ENCODE measurements at regions not wholly inside any gene's neighbourhood (a gene's known extent, or its start where the extent isn't known, plus 50 kb on each side); places are given as distances from the start of the nearest gene placed in this dataset.

DNA sequence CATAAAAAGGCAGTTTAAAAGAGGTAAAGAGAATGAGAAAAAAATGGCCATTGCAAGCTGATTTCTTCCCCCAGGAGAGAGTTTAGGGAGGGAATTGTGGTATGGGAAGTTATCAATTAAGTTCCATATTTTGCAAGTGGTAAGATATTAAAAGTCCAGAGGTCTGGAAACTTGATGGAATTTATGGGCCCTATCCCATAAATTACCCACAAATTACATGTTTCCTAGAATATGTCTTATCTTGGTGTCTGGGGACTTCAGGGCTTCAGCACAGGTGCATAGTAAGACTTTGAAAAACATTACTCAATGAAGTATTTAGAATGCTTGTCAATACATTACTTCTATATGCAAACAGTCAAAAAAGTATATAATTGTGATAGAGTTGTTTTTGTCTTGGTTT is 614.9 kb upstream of the LRRC4C start:
- TF ChIP-seq POLR2A (IDR thresholded peaks at IDR 0.05; ENCODE audit: low read depth) = no peak
- no peaks in the 10 kb centered on the region for H3K27me3 ChIP-seq
- no peak overlapping the region for H3K27ac ChIP-seq (replicated peaks in 1 of 4)
- no peaks in the 10 kb centered on the region for H3K9me3 ChIP-seq
- intact Hi-C loops (cut with DNase I) = no loop called here
- no peak for DNase-seq (ENCODE audit: extremely low spot score)
- no peaks in the 10 kb centered on the region for H3K4me1 ChIP-seq
- H3K4me3 ChIP-seq = no peak overlapping the region
- H3K36me3 ChIP-seq = no peaks in the 10 kb centered on the region

DNA sequence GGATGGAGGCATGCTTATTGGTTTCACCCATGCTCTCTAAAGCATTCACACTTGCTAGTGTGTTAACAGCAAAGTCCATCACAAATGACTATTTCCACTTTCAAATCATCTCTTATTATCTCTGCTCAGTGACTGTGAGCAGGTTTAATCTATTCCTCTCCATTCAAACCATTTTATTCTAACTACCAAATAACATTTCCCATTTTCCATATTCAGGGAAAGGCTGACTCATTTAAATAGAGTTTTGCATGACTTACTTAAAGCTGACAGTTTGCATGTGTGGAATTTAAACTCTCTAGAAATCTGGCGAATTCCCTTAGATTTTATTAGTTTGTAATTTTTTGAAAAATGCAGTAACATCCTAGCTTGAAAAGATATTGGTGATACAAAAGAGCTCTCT is 615.7 kb upstream of the LRRC4C start:
- 76% methylated on average over 1 of the region's 1 CpG for WGBS
- Histone ChIP-seq H3K4me1 (no peaks in the 10 kb centered on the region), H3K27ac (replicated peaks in 1 of 4) (no peak overlapping the region), H3K36me3 (no peaks in the 10 kb centered on the region), H3K4me3 (no peak overlapping the region), H3K27me3 (no peaks in the 10 kb centered on the region), H3K9me3 (no peaks in the 10 kb centered on the region)
- intact Hi-C loops (cut with DNase I) = no loop called here
- TF ChIP-seq POLR2A (IDR thresholded peaks at IDR 0.05; ENCODE audit: low read depth) (no peak), EP300 (IDR thresholded peaks at IDR 0.05) (no peak)
- DNase-seq (ENCODE audit: extremely low spot score) = no peak

DNA sequence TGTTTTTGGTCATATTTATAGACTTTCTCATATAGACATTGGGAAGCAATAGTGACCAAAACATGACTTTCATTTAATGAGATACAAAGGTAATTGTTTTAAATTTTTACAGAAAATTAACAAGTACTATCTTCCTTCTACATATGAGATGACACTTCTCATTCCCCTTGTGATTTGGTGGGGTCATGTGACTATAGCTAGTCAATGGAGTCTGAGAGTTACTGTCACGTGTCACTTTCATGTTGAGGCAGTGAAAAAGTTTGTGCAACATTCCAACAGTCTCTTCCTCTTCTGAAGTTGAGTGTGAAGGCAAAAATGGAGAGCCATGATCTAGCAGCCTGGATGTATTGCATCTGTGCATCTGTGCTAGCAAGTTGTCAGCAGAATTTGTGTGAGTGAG is 618.3 kb upstream of the LRRC4C start:
- no peaks in the 10 kb centered on the region for H3K9me3 ChIP-seq
- H3K36me3 ChIP-seq = no peaks in the 10 kb centered on the region
- H3K27ac ChIP-seq (replicated peaks in 1 of 4) = no peak overlapping the region
- DNase-seq (ENCODE audit: extremely low spot score) = no peak
- H3K27me3 ChIP-seq = no peaks in the 10 kb centered on the region
- TF ChIP-seq EP300 (IDR thresholded peaks at IDR 0.05) = no peak
- H3K4me1 ChIP-seq = no peaks in the 10 kb centered on the region
- 76% methylated on average over 1 of the region's 1 CpG for WGBS
- no peak overlapping the region for H3K4me3 ChIP-seq
- intact Hi-C loops (cut with DNase I) = no loop called here

DNA sequence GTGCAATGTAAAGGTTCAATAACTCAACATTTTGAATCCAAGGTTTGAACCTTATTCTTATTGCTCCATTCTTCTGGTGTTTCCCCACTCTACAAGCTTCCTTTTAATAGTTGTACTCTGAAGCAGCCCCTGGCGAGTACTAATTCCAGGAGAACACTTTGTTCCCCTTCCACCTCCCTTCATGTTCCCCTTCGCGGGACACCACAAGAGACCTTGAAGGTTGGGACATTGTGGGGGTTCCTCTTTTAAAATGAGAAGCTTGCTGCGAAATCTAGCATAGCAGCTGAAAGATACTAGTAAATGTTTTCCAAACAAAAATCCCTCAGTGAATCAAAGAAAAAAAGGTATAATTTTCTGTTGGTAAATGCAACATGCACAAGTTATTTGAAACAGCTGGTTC is 626.3 kb upstream of the LRRC4C start:
- 69% methylated on average over 4 of the region's 4 CpGs for WGBS
- H3K9me3 ChIP-seq = no peaks in the 10 kb centered on the region
- no peaks in the 10 kb centered on the region for H3K27me3 ChIP-seq
- no peaks in the 10 kb centered on the region for H3K4me1 ChIP-seq
- TF ChIP-seq POLR2A (IDR thresholded peaks at IDR 0.05; ENCODE audit: low read depth) (no peak), POLR2AphosphoS5 (IDR thresholded peaks at IDR 0.05) (no peak), EP300 (IDR thresholded peaks at IDR 0.05) (no peak)
- TF ChIP-seq, protein P1, sequence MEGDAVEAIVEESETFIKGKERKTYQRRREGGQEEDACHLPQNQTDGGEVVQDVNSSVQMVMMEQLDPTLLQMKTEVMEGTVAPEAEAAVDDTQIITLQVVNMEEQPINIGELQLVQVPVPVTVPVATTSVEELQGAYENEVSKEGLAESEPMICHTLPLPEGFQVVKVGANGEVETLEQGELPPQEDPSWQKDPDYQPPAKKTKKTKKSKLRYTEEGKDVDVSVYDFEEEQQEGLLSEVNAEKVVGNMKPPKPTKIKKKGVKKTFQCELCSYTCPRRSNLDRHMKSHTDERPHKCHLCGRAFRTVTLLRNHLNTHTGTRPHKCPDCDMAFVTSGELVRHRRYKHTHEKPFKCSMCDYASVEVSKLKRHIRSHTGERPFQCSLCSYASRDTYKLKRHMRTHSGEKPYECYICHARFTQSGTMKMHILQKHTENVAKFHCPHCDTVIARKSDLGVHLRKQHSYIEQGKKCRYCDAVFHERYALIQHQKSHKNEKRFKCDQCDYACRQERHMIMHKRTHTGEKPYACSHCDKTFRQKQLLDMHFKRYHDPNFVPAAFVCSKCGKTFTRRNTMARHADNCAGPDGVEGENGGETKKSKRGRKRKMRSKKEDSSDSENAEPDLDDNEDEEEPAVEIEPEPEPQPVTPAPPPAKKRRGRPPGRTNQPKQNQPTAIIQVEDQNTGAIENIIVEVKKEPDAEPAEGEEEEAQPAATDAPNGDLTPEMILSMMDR (IDR thresholded peaks at IDR 0.05) = no peak
- intact Hi-C loops (cut with DNase I) = no loop called here
- H3K27ac ChIP-seq (replicated peaks in 1 of 4) = no peak overlapping the region
- no peak for DNase-seq (ENCODE audit: extremely low spot score)
- no peak overlapping the region for H3K4me3 ChIP-seq
- H3K36me3 ChIP-seq = no peaks in the 10 kb centered on the region

DNA sequence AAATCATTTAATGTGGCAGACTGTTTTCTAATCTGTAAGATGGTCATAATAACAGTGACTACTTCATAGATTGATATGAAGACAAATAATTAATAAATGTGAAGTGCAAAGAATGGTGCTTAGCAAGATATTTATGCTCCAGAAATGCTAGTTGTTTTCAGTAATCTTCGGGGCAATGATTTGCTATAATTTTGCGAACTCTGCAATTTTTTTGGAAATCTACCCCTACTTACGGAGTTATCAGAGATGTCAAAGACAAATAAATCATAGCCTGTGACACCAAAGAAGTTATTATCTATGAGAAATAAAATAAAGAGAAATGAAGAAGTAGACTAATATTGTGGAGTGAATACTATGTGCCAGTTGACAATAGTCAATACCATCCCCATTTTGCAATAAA is 634.1 kb upstream of the LRRC4C start:
- no peaks in the 10 kb centered on the region for H3K36me3 ChIP-seq
- H3K9me3 ChIP-seq = peaks cover 0 to 8% (median 2%) of the 10 kb centered on the region in 4 donors
- TF ChIP-seq, protein P1 (IDR thresholded peaks at IDR 0.05) = no peak
- TF ChIP-seq EP300 (IDR thresholded peaks at IDR 0.05) = no peak
- TF ChIP-seq POLR2AphosphoS5 (IDR thresholded peaks at IDR 0.05) = no peak
- TF ChIP-seq POLR2A (IDR thresholded peaks at IDR 0.05; ENCODE audit: low read depth) = no peak
- WGBS = 88% methylated on average over 3 of the region's 3 CpGs
- H3K4me1 ChIP-seq = no peaks in the 10 kb centered on the region
- no peak for DNase-seq (ENCODE audit: extremely low spot score)
- no peak overlapping the region for H3K4me3 ChIP-seq
- no peaks in the 10 kb centered on the region for H3K27me3 ChIP-seq
- intact Hi-C loops (cut with DNase I) = no loop called here
- no peak overlapping the region for H3K27ac ChIP-seq (replicated peaks in 1 of 4)

DNA sequence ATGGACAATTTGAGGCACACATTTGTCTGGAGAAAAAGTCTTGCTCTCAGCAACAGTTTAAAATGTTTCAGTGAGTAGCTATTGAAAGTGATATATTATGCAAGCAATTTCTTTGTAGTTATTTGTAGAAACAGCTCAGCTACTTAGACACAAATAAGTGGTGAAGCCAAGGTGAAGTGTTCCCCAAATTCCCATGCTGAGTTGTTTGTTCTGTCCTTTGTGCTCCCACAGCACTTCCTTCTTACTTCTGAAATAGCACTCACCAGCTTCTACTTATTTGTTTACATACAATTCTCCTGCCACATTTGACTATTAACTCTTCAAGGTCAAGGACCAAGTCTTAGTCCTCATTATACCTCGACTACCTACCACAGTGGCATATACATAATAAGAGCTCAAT is 638.6 kb upstream of the LRRC4C start:
- Histone ChIP-seq H3K27ac (replicated peaks in 1 of 4) (no peak overlapping the region), H3K9me3 (peaks cover 0 to 8% (median 2%) of the 10 kb centered on the region in 4 donors), H3K4me1 (no peaks in the 10 kb centered on the region), H3K27me3 (no peaks in the 10 kb centered on the region), H3K4me3 (no peak overlapping the region), H3K36me3 (no peaks in the 10 kb centered on the region)
- 57% methylated on average over 1 of the region's 1 CpG for WGBS
- TF ChIP-seq, protein P1 (IDR thresholded peaks at IDR 0.05) = no peak
- no peak for TF ChIP-seq POLR2AphosphoS5 (IDR thresholded peaks at IDR 0.05)
- no peak for TF ChIP-seq EP300 (IDR thresholded peaks at IDR 0.05)
- TF ChIP-seq POLR2A (IDR thresholded peaks at IDR 0.05; ENCODE audit: low read depth) = no peak
- no peak for DNase-seq (ENCODE audit: extremely low spot score)
- intact Hi-C loops (cut with DNase I) = no loop called here

Data from esophagus muscularis mucosa (tissue), 4 donors.